Activated CD4-positive, alpha-beta memory T cell treated with anti-CD3 and anti-CD28 coated beads, Interleukin-2, amount 10 ng/mL, durations not matched to agents 7 days and 5 days (primary cell): ENCODE measurements at regions not wholly inside any gene's neighbourhood (a gene's known extent, or its start where the extent isn't known, plus 50 kb on each side); places are given as distances from the start of the nearest gene placed in this dataset.
"Not testable (repeated sequence)": the region's sequence is repeated elsewhere in the genome, so short reads cannot be mapped to it uniquely, and the experiment has no call there.

Experiments used
- CTCF ChIA-PET: fragments of 350-600 bp; sonication (Branson Sonifier 250); formaldehyde crosslinking; loops from one replicate; lab custom pipeline; 2021; ENCODE audit warnings: antibody characterized with exemption, inconsistent platforms; lab: Charles Lee
- POLR2A ChIA-PET: fragments of 350-600 bp; sonication (Branson Sonifier 250); formaldehyde crosslinking; loops from one replicate; lab custom pipeline; 2021; ENCODE audit warnings: antibody characterized with exemption; lab: Charles Lee
- DNase-seq: peaks from one replicate; pipeline ENCODE4 v3.0.0-alpha.2; 2020
- H3K27ac Mint-ChIP-seq: one replicate; pipeline ENCODE4 v1.8.0; 2021; ENCODE audit warnings: mild to moderate bottlenecking, mixed read lengths
- H3K27me3 Mint-ChIP-seq: one replicate; pipeline ENCODE4 v1.8.0; 2021; ENCODE audit warnings: mixed read lengths
- H3K36me3 Mint-ChIP-seq: one replicate; pipeline ENCODE4 v1.8.0; 2021; ENCODE audit warnings: low read depth, mixed read lengths
- H3K4me1 Mint-ChIP-seq: one replicate; pipeline ENCODE4 v1.8.0; 2021; ENCODE audit warnings: mixed read lengths
- H3K4me3 Mint-ChIP-seq: one replicate; pipeline ENCODE4 v1.8.0; 2021; ENCODE audit warnings: mild to moderate bottlenecking, mixed read lengths
- H3K9me3 Mint-ChIP-seq: one replicate; pipeline ENCODE4 v1.8.0; 2021; ENCODE audit warnings: mixed read lengths

GRCh38 chr1:189226779-189227178 lies 1250.9 kb downstream of the BRINP3 start:
- Mint-ChIP-seq H3K9me3 (peaks cover 5% of the 10 kb centered on the region), H3K4me3 (no peak overlapping the region), H3K27me3 (no peaks in the 10 kb centered on the region), H3K27ac (no peak overlapping the region), H3K4me1 (no peaks in the 10 kb centered on the region), H3K36me3 (no peaks in the 10 kb centered on the region)
- DNase-seq, result no peak
- POLR2A ChIA-PET, result no interaction called here
- CTCF ChIA-PET, result no interaction called here

- CTCF ChIA-PET, result interaction anchor here (0.6 kb wide), 1 partner anchor 158 kb away, joined by 3 read pairs; no protein-coding TSS in a partner anchor
- POLR2A ChIA-PET, result no interaction called here
- Mint-ChIP-seq H3K4me1 (no peaks in the 10 kb centered on the region), H3K4me3 (no peak overlapping the region), H3K9me3 (peaks cover 10% of the 10 kb centered on the region), H3K27ac (no peak overlapping the region), H3K27me3 (no peaks in the 10 kb centered on the region), H3K36me3 (no peaks in the 10 kb centered on the region)
- no peak for DNase-seq
Observed at GRCh38 chr1:189237008-189237407, 1240.7 kb downstream of the BRINP3 start.

- Mint-ChIP-seq H3K4me1 (no peaks in the 10 kb centered on the region), H3K27me3 (no peaks in the 10 kb centered on the region), H3K27ac (no peak overlapping the region), H3K36me3 (no peaks in the 10 kb centered on the region), H3K9me3 (peaks cover 5% of the 10 kb centered on the region), H3K4me3 (no peak overlapping the region)
- DNase-seq, result no peak
- ChIA-PET CTCF (no interaction called here), POLR2A (no interaction called here)
Observed at GRCh38 chr1:189253601-189254350, 1223.9 kb downstream of the BRINP3 start.

GRCh38 chr1:189261128-189261527 lies 1216.5 kb downstream of the BRINP3 start:
- H3K27ac Mint-ChIP-seq, H3K4me3 Mint-ChIP-seq, DNase-seq, H3K4me1 Mint-ChIP-seq, H3K27me3 Mint-ChIP-seq, H3K9me3 Mint-ChIP-seq, CTCF ChIA-PET, POLR2A ChIA-PET, H3K36me3 Mint-ChIP-seq: not testable (repeated sequence)

GRCh38 chr1:189269011-189269410 lies 1208.7 kb downstream of the BRINP3 start:
- Mint-ChIP-seq H3K27me3 (no peaks in the 10 kb centered on the region), H3K4me3 (no peak overlapping the region), H3K9me3 (peaks cover 20% of the 10 kb centered on the region), H3K36me3 (no peaks in the 10 kb centered on the region), H3K4me1 (no peaks in the 10 kb centered on the region), H3K27ac (no peak overlapping the region)
- no peak for DNase-seq
- CTCF ChIA-PET, result no interaction called here
- POLR2A ChIA-PET, result no interaction called here

GRCh38 chr1:189274267-189274666 lies 1203.4 kb downstream of the BRINP3 start:
- Mint-ChIP-seq H3K4me1 (no peaks in the 10 kb centered on the region), H3K27ac (no peak overlapping the region), H3K9me3 (peaks cover 10% of the 10 kb centered on the region), H3K4me3 (no peak overlapping the region), H3K27me3 (no peaks in the 10 kb centered on the region), H3K36me3 (no peaks in the 10 kb centered on the region)
- ChIA-PET POLR2A (no interaction called here), CTCF (no interaction called here)
- no peak for DNase-seq

- no peak for DNase-seq
- Mint-ChIP-seq H3K9me3 (peaks cover 9% of the 10 kb centered on the region), H3K4me1 (no peaks in the 10 kb centered on the region), H3K27ac (no peak overlapping the region), H3K27me3 (no peaks in the 10 kb centered on the region), H3K36me3 (no peaks in the 10 kb centered on the region), H3K4me3 (no peak overlapping the region)
- ChIA-PET CTCF (no interaction called here), POLR2A (no interaction called here)
Observed at GRCh38 chr1:189275796-189276195, 1201.9 kb downstream of the BRINP3 start.

GRCh38 chr1:189289346-189289745 lies 1188.3 kb downstream of the BRINP3 start:
- Mint-ChIP-seq H3K4me1 (no peaks in the 10 kb centered on the region), H3K4me3 (no peak overlapping the region), H3K27ac (no peak overlapping the region), H3K9me3 (peaks cover 5% of the 10 kb centered on the region), H3K36me3 (no peaks in the 10 kb centered on the region), H3K27me3 (no peaks in the 10 kb centered on the region)
- ChIA-PET POLR2A (no interaction called here), CTCF (no interaction called here)
- no peak for DNase-seq

GRCh38 chr1:189301235-189301634 lies 1176.4 kb downstream of the BRINP3 start:
- no peaks in the 10 kb centered on the region for H3K36me3 Mint-ChIP-seq
- no peak for DNase-seq
- ChIA-PET POLR2A (no interaction called here), CTCF (no interaction called here)
- H3K9me3 Mint-ChIP-seq, result peaks cover 22% of the 10 kb centered on the region
- no peak overlapping the region for H3K4me3 Mint-ChIP-seq
- H3K27ac Mint-ChIP-seq, result no peak overlapping the region
- H3K27me3 Mint-ChIP-seq, result no peaks in the 10 kb centered on the region
- H3K4me1 Mint-ChIP-seq, result no peaks in the 10 kb centered on the region

GRCh38 chr1:189305279-189305678 lies 1172.4 kb downstream of the BRINP3 start:
- Mint-ChIP-seq H3K4me1 (no peaks in the 10 kb centered on the region), H3K9me3 (peaks cover 13% of the 10 kb centered on the region), H3K27me3 (no peaks in the 10 kb centered on the region), H3K36me3 (no peaks in the 10 kb centered on the region), H3K27ac (no peak overlapping the region), H3K4me3 (no peak overlapping the region)
- ChIA-PET POLR2A (no interaction called here), CTCF (no interaction called here)
- no peak for DNase-seq

GRCh38 chr1:189311915-189312314 lies 1165.7 kb downstream of the BRINP3 start:
- DNase-seq, result no peak
- Mint-ChIP-seq H3K27ac (no peak overlapping the region), H3K9me3 (peaks cover 2% of the 10 kb centered on the region), H3K36me3 (no peaks in the 10 kb centered on the region), H3K4me3 (no peak overlapping the region), H3K4me1 (no peaks in the 10 kb centered on the region), H3K27me3 (no peaks in the 10 kb centered on the region)
- POLR2A ChIA-PET, result no interaction called here
- CTCF ChIA-PET, result no interaction called here

- POLR2A ChIA-PET, result no interaction called here
- CTCF ChIA-PET, result no interaction called here
- no peaks in the 10 kb centered on the region for H3K4me1 Mint-ChIP-seq
- no peak overlapping the region for H3K27ac Mint-ChIP-seq
- H3K9me3 Mint-ChIP-seq, result peaks cover 2% of the 10 kb centered on the region
- H3K4me3 Mint-ChIP-seq, result no peak overlapping the region
- H3K27me3 Mint-ChIP-seq, result no peaks in the 10 kb centered on the region
- H3K36me3 Mint-ChIP-seq, result no peaks in the 10 kb centered on the region
- no peak for DNase-seq
Observed at GRCh38 chr1:189312499-189312898, 1165.2 kb downstream of the BRINP3 start.

GRCh38 chr1:189313488-189313887 lies 1164.2 kb downstream of the BRINP3 start:
- DNase-seq, result no peak
- H3K4me1 Mint-ChIP-seq, result no peaks in the 10 kb centered on the region
- H3K27ac Mint-ChIP-seq, result no peak overlapping the region
- no peaks in the 10 kb centered on the region for H3K36me3 Mint-ChIP-seq
- POLR2A ChIA-PET, result no interaction called here
- CTCF ChIA-PET, result no interaction called here
- H3K27me3 Mint-ChIP-seq, result no peaks in the 10 kb centered on the region
- no peak overlapping the region for H3K4me3 Mint-ChIP-seq
- peaks cover 2% of the 10 kb centered on the region for H3K9me3 Mint-ChIP-seq
